MCF 10A (cell line): ENCODE measurements at regions not wholly inside any gene's neighbourhood (a gene's known extent, or its start where the extent isn't known, plus 50 kb on each side); places are given as distances from the start of the nearest gene placed in this dataset.

Experiments
- BruUV-seq: library from RNA; stranded (reverse); fragments of 400-500 nt; replicated peaks from 2 replicates; lab custom pipeline; 2021; lab: Mats Ljungman, UMichigan
- CTCF ChIA-PET: fragments of 300-600 bp; sonication (Branson Sonifier 250); formaldehyde crosslinking; extraction: SDS; loops from one replicate; lab custom pipeline; 2021; ENCODE audit warnings: antibody characterized with exemption, inconsistent platforms; lab: Yijun Ruan, JAX
- POLR2A ChIA-PET: fragments of 300-600, 350-650 bp; sonication (Branson Sonifier 250); formaldehyde crosslinking; extraction: SDS; loops from one replicate; lab custom pipeline; 2020; ENCODE audit warnings: antibody characterized with exemption, inconsistent platforms; lab: Yijun Ruan, JAX
- DNase-seq: peaks from one replicate; pipeline ENCODE4 v3.0.0-alpha.2; 2018; ENCODE audit not compliant: unreplicated experiment
- H3K27ac Mint-ChIP-seq: one replicate; pipeline ENCODE4 v1.8.0; 2022; ENCODE audit warnings: mild to moderate bottlenecking, low read depth, mixed read lengths; ENCODE audit not compliant: unreplicated experiment
- H3K27me3 Mint-ChIP-seq: one replicate; pipeline ENCODE4 v1.8.0; 2022; ENCODE audit warnings: mixed read lengths; ENCODE audit not compliant: insufficient read depth, unreplicated experiment
- H3K36me3 Mint-ChIP-seq: one replicate; pipeline ENCODE4 v1.8.0; 2022; ENCODE audit warnings: mild to moderate bottlenecking, moderate library complexity, mixed read lengths; ENCODE audit not compliant: insufficient read depth, unreplicated experiment
- H3K4me1 Mint-ChIP-seq: one replicate; pipeline ENCODE4 v1.8.0; 2022; ENCODE audit warnings: mixed read lengths; ENCODE audit not compliant: insufficient read depth, unreplicated experiment
- H3K4me3 Mint-ChIP-seq: one replicate; pipeline ENCODE4 v1.8.0; 2022; ENCODE audit warnings: mild to moderate bottlenecking, moderate library complexity, mixed read lengths; ENCODE audit not compliant: unreplicated experiment
- H3K9me3 Mint-ChIP-seq: one replicate; pipeline ENCODE4 v1.8.0; 2022; ENCODE audit warnings: mixed read lengths; ENCODE audit not compliant: unreplicated experiment
- intact Hi-C: fragments of 100-400 bp; cut with micrococcal nuclease; formaldehyde crosslinking; loops from 2 replicates; pipeline ENCODE4 v1.14.1; 2022
- TF ChIP-seq, protein P1 (sequence below): fragments of 200-600 bp; IDR thresholded peaks from one replicate; pipeline ENCODE4 v1.8.0; 2022; ENCODE audit warnings: antibody characterized with exemption, mild to moderate bottlenecking; ENCODE audit not compliant: unreplicated experiment

- intact Hi-C loops, result no loop called here
- no peak for DNase-seq
- no peaks in the 10 kb centered on the region for H3K36me3 Mint-ChIP-seq
- ChIA-PET POLR2A (no interaction called here), CTCF (no interaction called here)
- TF ChIP-seq, protein P1, sequence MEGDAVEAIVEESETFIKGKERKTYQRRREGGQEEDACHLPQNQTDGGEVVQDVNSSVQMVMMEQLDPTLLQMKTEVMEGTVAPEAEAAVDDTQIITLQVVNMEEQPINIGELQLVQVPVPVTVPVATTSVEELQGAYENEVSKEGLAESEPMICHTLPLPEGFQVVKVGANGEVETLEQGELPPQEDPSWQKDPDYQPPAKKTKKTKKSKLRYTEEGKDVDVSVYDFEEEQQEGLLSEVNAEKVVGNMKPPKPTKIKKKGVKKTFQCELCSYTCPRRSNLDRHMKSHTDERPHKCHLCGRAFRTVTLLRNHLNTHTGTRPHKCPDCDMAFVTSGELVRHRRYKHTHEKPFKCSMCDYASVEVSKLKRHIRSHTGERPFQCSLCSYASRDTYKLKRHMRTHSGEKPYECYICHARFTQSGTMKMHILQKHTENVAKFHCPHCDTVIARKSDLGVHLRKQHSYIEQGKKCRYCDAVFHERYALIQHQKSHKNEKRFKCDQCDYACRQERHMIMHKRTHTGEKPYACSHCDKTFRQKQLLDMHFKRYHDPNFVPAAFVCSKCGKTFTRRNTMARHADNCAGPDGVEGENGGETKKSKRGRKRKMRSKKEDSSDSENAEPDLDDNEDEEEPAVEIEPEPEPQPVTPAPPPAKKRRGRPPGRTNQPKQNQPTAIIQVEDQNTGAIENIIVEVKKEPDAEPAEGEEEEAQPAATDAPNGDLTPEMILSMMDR, result no peak
- BruUV-seq, result no TSS peak
- no peak overlapping the region for H3K27ac Mint-ChIP-seq
- H3K4me3 Mint-ChIP-seq, result no peak overlapping the region
- H3K4me1 Mint-ChIP-seq, result no peaks in the 10 kb centered on the region
- H3K9me3 Mint-ChIP-seq, result no peaks in the 10 kb centered on the region
- no peaks in the 10 kb centered on the region for H3K27me3 Mint-ChIP-seq
Measured at GRCh38 chr6:91540902-91541301, 954.0 kb upstream of the MAP3K7 start.

- Mint-ChIP-seq H3K36me3 (no peaks in the 10 kb centered on the region), H3K9me3 (no peaks in the 10 kb centered on the region), H3K27ac (no peak overlapping the region), H3K4me3 (no peak overlapping the region), H3K4me1 (no peaks in the 10 kb centered on the region), H3K27me3 (no peaks in the 10 kb centered on the region)
- BruUV-seq, result no TSS peak
- CTCF ChIA-PET, result no interaction called here
- TF ChIP-seq, protein P1, result no peak
- POLR2A ChIA-PET, result no interaction called here
- intact Hi-C loops, result no loop called here
- DNase-seq, result no peak
Measured at GRCh38 chr6:91539456-91539855, 952.6 kb upstream of the MAP3K7 start.

DNA sequence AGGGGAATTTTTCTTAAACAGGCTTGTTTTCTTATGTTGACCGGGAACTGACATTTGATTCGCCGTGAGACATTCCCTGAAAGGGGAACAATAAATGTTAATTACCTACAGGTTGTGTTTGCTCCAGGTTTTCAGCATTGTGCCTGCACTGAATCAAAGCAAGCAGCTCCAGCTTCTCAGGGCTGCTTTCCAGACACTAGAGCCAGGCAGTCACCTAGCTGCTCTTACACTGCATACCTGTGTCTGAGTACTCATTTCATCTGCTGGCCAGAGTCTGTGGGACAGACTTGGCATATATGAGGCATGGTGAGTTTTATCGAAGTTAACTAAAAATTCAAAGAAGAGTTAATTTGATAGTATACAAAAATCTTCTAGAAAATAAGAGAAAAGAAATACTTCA, 951.8 kb upstream of the MAP3K7 start:
- POLR2A ChIA-PET, result no interaction called here
- Mint-ChIP-seq H3K36me3 (no peaks in the 10 kb centered on the region), H3K4me3 (no peak overlapping the region), H3K9me3 (no peaks in the 10 kb centered on the region), H3K4me1 (no peaks in the 10 kb centered on the region), H3K27me3 (no peaks in the 10 kb centered on the region), H3K27ac (no peak overlapping the region)
- TF ChIP-seq, protein P1, result no peak
- CTCF ChIA-PET, result no interaction called here
- DNase-seq, result no peak
- BruUV-seq, result no TSS peak
- intact Hi-C loops, result no loop called here

DNA sequence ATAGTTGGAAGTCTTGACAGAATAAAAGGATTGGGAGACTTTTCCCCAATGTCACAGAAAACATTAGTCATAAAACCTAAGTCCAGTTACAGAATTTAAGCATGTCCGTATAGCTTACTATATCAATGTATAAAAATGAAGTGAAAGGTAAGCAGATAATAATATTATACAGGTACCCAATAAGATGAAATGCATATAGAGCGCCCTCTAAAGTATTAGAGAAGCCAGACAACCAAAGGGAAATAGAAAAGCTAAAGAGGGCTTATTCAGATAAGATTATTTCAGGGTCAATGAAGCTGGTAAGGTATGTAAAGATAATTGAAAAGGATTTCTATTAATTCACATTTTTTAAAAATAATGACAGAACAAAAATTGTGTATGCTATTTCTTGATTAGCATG, 947.7 kb upstream of the MAP3K7 start:
- peak; percentile 2 for DNase-seq
- no peak overlapping the region for H3K27ac Mint-ChIP-seq
- intact Hi-C loops, result no loop called here
- TF ChIP-seq, protein P1, result no peak
- H3K4me3 Mint-ChIP-seq, result no peak overlapping the region
- H3K27me3 Mint-ChIP-seq, result no peaks in the 10 kb centered on the region
- BruUV-seq, result no TSS peak
- no peaks in the 10 kb centered on the region for H3K9me3 Mint-ChIP-seq
- CTCF ChIA-PET, result interaction anchor here (0.6 kb wide), 1 partner anchor 853 kb away, joined by 4 read pairs; no protein-coding TSS in a partner anchor
- no peaks in the 10 kb centered on the region for H3K4me1 Mint-ChIP-seq
- no peaks in the 10 kb centered on the region for H3K36me3 Mint-ChIP-seq
- POLR2A ChIA-PET, result no interaction called here
